ENCODE measurements at regions not wholly inside any gene's neighbourhood (a gene's known extent, or its start where the extent isn't known, plus 50 kb on each side); places are given as distances from the start of the nearest gene placed in this dataset.

GRCh38 chr4:23070848-23071570 is 378.3 kb downstream of the GBA3 start:
- H3F3A ChIP-seq (ENCODE audit: control insufficient read depth, insufficient read depth): no peaks in the 10 kb centered on the region
- H3K27me3 ChIP-seq (ENCODE audit: control insufficient read depth, low read length): no peaks in the 10 kb centered on the region
- no peaks in the 10 kb centered on the region for H3K9me2 ChIP-seq (replicated peaks; ENCODE audit: control insufficient read depth, low read length)
- no peaks in the 10 kb centered on the region for H3K9me3 ChIP-seq (ENCODE audit: control insufficient read depth, insufficient read depth, low read length)
- H4K20me1 ChIP-seq (ENCODE audit: control insufficient read depth, insufficient read depth, low read depth, low read length): no peaks in the 10 kb centered on the region
- TF ChIP-seq, protein P1, sequence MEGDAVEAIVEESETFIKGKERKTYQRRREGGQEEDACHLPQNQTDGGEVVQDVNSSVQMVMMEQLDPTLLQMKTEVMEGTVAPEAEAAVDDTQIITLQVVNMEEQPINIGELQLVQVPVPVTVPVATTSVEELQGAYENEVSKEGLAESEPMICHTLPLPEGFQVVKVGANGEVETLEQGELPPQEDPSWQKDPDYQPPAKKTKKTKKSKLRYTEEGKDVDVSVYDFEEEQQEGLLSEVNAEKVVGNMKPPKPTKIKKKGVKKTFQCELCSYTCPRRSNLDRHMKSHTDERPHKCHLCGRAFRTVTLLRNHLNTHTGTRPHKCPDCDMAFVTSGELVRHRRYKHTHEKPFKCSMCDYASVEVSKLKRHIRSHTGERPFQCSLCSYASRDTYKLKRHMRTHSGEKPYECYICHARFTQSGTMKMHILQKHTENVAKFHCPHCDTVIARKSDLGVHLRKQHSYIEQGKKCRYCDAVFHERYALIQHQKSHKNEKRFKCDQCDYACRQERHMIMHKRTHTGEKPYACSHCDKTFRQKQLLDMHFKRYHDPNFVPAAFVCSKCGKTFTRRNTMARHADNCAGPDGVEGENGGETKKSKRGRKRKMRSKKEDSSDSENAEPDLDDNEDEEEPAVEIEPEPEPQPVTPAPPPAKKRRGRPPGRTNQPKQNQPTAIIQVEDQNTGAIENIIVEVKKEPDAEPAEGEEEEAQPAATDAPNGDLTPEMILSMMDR (IDR thresholded peaks at IDR 0.05; ENCODE audit: low read depth, low read length, poor library complexity, severe bottlenecking): no peak
- TF ChIP-seq EZH2phosphoT487 (IDR thresholded peaks at IDR 0.05; ENCODE audit: borderline replicate concordance, low read length): no peak
- no peak overlapping the region for H3K27ac ChIP-seq (ENCODE audit: low read depth, low read length)
- H3K36me3 ChIP-seq (ENCODE audit: control insufficient read depth, low read length): no peaks in the 10 kb centered on the region
- no peaks in the 10 kb centered on the region for H3K4me1 ChIP-seq (ENCODE audit: control insufficient read depth, low read length)
- H3K79me2 ChIP-seq (ENCODE audit: control insufficient read depth, low read length): no peaks in the 10 kb centered on the region
- no peak overlapping the region for H3K4me2 ChIP-seq (ENCODE audit: low read length)
- no peak overlapping the region for H3K4me3 ChIP-seq (ENCODE audit: low read length)

GRCh38 chr4:23068756-23069155 is 376.0 kb downstream of the GBA3 start:
- Histone ChIP-seq H3K79me2 (ENCODE audit: control insufficient read depth, low read length) (no peaks in the 10 kb centered on the region), H3K4me1 (ENCODE audit: control insufficient read depth, low read length) (no peaks in the 10 kb centered on the region), H3K27me3 (ENCODE audit: control insufficient read depth, low read length) (no peaks in the 10 kb centered on the region), H3K4me2 (ENCODE audit: low read length) (no peak overlapping the region), H3K27ac (ENCODE audit: low read depth, low read length) (no peak overlapping the region), H4K20me1 (ENCODE audit: control insufficient read depth, insufficient read depth, low read depth, low read length) (no peaks in the 10 kb centered on the region), H3K36me3 (ENCODE audit: control insufficient read depth, low read length) (no peaks in the 10 kb centered on the region), H3K9me2 (replicated peaks; ENCODE audit: control insufficient read depth, low read length) (no peaks in the 10 kb centered on the region), H3K4me3 (ENCODE audit: low read length) (no peak overlapping the region), H3F3A (ENCODE audit: control insufficient read depth, insufficient read depth) (no peaks in the 10 kb centered on the region), H3K9me3 (ENCODE audit: control insufficient read depth, insufficient read depth, low read length) (no peaks in the 10 kb centered on the region)
- no peak for TF ChIP-seq EZH2phosphoT487 (IDR thresholded peaks at IDR 0.05; ENCODE audit: borderline replicate concordance, low read length)
- TF ChIP-seq, protein P1 (IDR thresholded peaks at IDR 0.05; ENCODE audit: low read depth, low read length, poor library complexity, severe bottlenecking): no peak

DNA sequence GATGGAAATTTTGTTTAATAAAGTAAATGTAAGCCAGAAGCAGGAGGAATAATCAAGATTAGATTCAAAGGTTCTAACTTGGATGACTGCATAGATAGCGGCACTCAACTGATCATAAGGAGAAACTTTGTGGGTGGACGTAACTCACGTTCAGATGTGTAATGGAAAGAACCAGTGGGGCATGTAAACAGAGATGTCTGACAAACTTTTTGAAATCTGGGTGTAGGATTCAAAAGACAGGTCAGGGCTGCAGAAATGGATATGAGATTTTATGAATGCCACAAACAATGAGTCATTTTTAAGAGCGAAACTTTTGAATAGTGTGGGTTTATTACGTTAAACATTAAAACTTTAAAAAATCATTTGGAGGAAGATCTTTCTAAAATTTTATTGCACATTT is 375.6 kb downstream of the GBA3 start:
- no peaks in the 10 kb centered on the region for H3K27me3 ChIP-seq (ENCODE audit: control insufficient read depth, low read length)
- no peaks in the 10 kb centered on the region for H3K79me2 ChIP-seq (ENCODE audit: control insufficient read depth, low read length)
- H3K9me3 ChIP-seq (ENCODE audit: control insufficient read depth, insufficient read depth, low read length): no peaks in the 10 kb centered on the region
- H3K4me3 ChIP-seq (ENCODE audit: low read length): no peak overlapping the region
- TF ChIP-seq EZH2phosphoT487 (IDR thresholded peaks at IDR 0.05; ENCODE audit: borderline replicate concordance, low read length): no peak
- TF ChIP-seq, protein P1 (IDR thresholded peaks at IDR 0.05; ENCODE audit: low read depth, low read length, poor library complexity, severe bottlenecking): no peak
- H3K4me1 ChIP-seq (ENCODE audit: control insufficient read depth, low read length): no peaks in the 10 kb centered on the region
- H3K9me2 ChIP-seq (replicated peaks; ENCODE audit: control insufficient read depth, low read length): no peaks in the 10 kb centered on the region
- no peaks in the 10 kb centered on the region for H3F3A ChIP-seq (ENCODE audit: control insufficient read depth, insufficient read depth)
- no peaks in the 10 kb centered on the region for H4K20me1 ChIP-seq (ENCODE audit: control insufficient read depth, insufficient read depth, low read depth, low read length)
- H3K27ac ChIP-seq (ENCODE audit: low read depth, low read length): no peak overlapping the region
- H3K36me3 ChIP-seq (ENCODE audit: control insufficient read depth, low read length): no peaks in the 10 kb centered on the region
- no peak overlapping the region for H3K4me2 ChIP-seq (ENCODE audit: low read length)
